ENCODE measurements at regions not wholly inside any gene's neighbourhood (a gene's known extent, or its start where the extent isn't known, plus 50 kb on each side); places are given as distances from the start of the nearest gene placed in this dataset.

DNA sequence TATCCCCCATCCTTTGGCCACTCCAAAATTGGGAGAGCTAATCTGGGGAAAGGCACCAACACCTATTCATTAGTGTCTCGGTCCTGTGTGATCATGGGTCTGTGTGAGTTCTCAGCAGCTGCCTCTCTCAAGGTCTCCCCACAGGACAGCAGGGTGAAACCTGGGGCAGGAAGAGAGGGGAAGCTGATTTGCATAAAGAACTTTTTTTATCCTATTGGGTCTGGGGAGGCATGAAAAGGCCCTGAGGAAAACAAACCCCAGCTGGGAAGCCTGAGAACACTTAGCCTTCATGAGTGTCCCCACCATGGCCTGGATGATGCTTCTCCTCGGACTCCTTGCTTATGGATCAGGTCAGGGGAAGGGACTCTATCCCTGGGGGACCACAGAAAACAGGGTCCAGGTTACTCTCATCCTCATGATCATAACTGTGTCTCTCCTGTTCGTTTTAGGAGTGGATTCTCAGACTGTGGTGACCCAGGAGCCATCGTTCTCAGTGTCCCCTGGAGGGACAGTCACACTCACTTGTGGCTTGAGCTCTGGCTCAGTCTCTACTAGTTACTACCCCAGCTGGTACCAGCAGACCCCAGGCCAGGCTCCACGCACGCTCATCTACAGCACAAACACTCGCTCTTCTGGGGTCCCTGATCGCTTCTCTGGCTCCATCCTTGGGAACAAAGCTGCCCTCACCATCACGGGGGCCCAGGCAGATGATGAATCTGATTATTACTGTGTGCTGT, 116.0 kb upstream of the TOP3B start:
- ChIA-PET POLR2A (no interaction called here), CTCF (interaction anchor here (0.6 kb wide), 1 partner anchor 334 kb away, joined by 3 read pairs; no protein-coding TSS in a partner anchor)
- no peak for DNase-seq
- H3K36me3 Mint-ChIP-seq (ENCODE audit: low read depth) = no peaks in the 10 kb centered on the region
- H3K4me1 Mint-ChIP-seq (ENCODE audit: low read depth) = no peaks in the 10 kb centered on the region
- no peaks in the 10 kb centered on the region for H3K9me3 Mint-ChIP-seq
- intact Hi-C loops (cut with micrococcal nuclease) = no loop called here
- ATAC-seq = no peak
- peaks cover 13% of the 10 kb centered on the region for H3K27me3 Mint-ChIP-seq
- H3K4me3 Mint-ChIP-seq = no peak overlapping the region
- no peak for TF ChIP-seq CTCF (IDR thresholded peaks at IDR 0.05)
- H3K27ac Mint-ChIP-seq = no peak overlapping the region

- Mint-ChIP-seq H3K4me3 (no peak overlapping the region), H3K9me3 (no peaks in the 10 kb centered on the region), H3K4me1 (ENCODE audit: low read depth) (peaks cover 7% of the 10 kb centered on the region), H3K27ac (no peak overlapping the region), H3K27me3 (peaks cover 16% of the 10 kb centered on the region), H3K36me3 (ENCODE audit: low read depth) (no peaks in the 10 kb centered on the region)
- ChIA-PET CTCF (no interaction called here), POLR2A (no interaction called here)
- no peak for ATAC-seq
- intact Hi-C loops (cut with micrococcal nuclease) = no loop called here
- TF ChIP-seq CTCF (IDR thresholded peaks at IDR 0.05) = no peak
- no peak for DNase-seq
Measured at GRCh38 chr22:22097727-22098228, 115.2 kb upstream of the TOP3B start.

- DNase-seq (no peak), ATAC-seq (no peak)
- no peaks in the 10 kb centered on the region for H3K9me3 Mint-ChIP-seq
- no peak overlapping the region for H3K27ac Mint-ChIP-seq
- H3K27me3 Mint-ChIP-seq = peaks cover 25% of the 10 kb centered on the region
- H3K36me3 Mint-ChIP-seq (ENCODE audit: low read depth) = no peaks in the 10 kb centered on the region
- TF ChIP-seq CTCF (IDR thresholded peaks at IDR 0.05) = no peak
- intact Hi-C loops (cut with micrococcal nuclease) = no loop called here
- peaks cover 9% of the 10 kb centered on the region for H3K4me1 Mint-ChIP-seq (ENCODE audit: low read depth)
- ChIA-PET POLR2A (no interaction called here), CTCF (no interaction called here)
- no peak overlapping the region for H3K4me3 Mint-ChIP-seq
Measured at GRCh38 chr22:22094921-22095320, 112.3 kb upstream of the TOP3B start.

- ChIA-PET CTCF (no interaction called here), POLR2A (no interaction called here)
- Mint-ChIP-seq H3K9me3 (no peaks in the 10 kb centered on the region), H3K4me1 (ENCODE audit: low read depth) (peaks cover 9% of the 10 kb centered on the region), H3K36me3 (ENCODE audit: low read depth) (no peaks in the 10 kb centered on the region), H3K4me3 (no peak overlapping the region), H3K27ac (no peak overlapping the region), H3K27me3 (peaks cover 25% of the 10 kb centered on the region)
- ATAC-seq = no peak
- TF ChIP-seq CTCF (IDR thresholded peaks at IDR 0.05) = no peak
- intact Hi-C loops (cut with micrococcal nuclease) = no loop called here
- no peak for DNase-seq
Measured at GRCh38 chr22:22094514-22094913, 111.9 kb upstream of the TOP3B start.

GRCh38 chr22:22093743-22094142, 111.2 kb upstream of the TOP3B start:
- Mint-ChIP-seq H3K9me3 (no peaks in the 10 kb centered on the region), H3K36me3 (ENCODE audit: low read depth) (no peaks in the 10 kb centered on the region), H3K4me3 (no peak overlapping the region), H3K4me1 (ENCODE audit: low read depth) (peaks cover 9% of the 10 kb centered on the region), H3K27ac (no peak overlapping the region), H3K27me3 (peaks cover 25% of the 10 kb centered on the region)
- ChIA-PET POLR2A (no interaction called here), CTCF (no interaction called here)
- TF ChIP-seq CTCF (IDR thresholded peaks at IDR 0.05) = no peak
- no peak for DNase-seq
- intact Hi-C loops (cut with micrococcal nuclease) = no loop called here
- ATAC-seq = no peak

All from activated CD8-positive, alpha-beta T cell treated with anti-CD3 and anti-CD28 coated beads for 36 hours (primary cell).